Keratinocyte (primary cell): ENCODE measurements at regions not wholly inside any gene's neighbourhood (a gene's known extent, or its start where the extent isn't known, plus 50 kb on each side); places are given as distances from the start of the nearest gene placed in this dataset.

Experiments used
- CTCF ChIP-seq, 3 experiments: IDR thresholded peaks in 1 of 3; conservative IDR thresholded peaks in 1 of 3; optimal IDR thresholded peaks in 1 of 3; 2 replicates in 2 of 3; 3 replicates in 1 of 3; pipeline versions ENCODE3 to v1.5.1; 2011; ENCODE audit warnings: low read length in 3 of 3, mild to moderate bottlenecking in 3 of 3, moderate library complexity in 2 of 3, control low read depth in 1 of 3, inconsistent platforms in 1 of 3; ENCODE audit not compliant: insufficient read depth in 2 of 3; ENCODE audit errors: extremely low read depth in 1 of 3
- EZH2 ChIP-seq: IDR thresholded peaks from one replicate; pipeline ENCODE4 v1.6.1; 2012; ENCODE audit warnings: inconsistent platforms, mild to moderate bottlenecking, low read length, moderate library complexity

- TF ChIP-seq CTCF (optimal IDR thresholded peaks at IDR 0.05 in 1 of 3, IDR thresholded peaks at IDR 0.05 in 1 of 3, conservative IDR thresholded peaks at IDR 0.05 in 1 of 3; ENCODE audit: extremely low read depth in 1 of 3, insufficient read depth in 2 of 3, low read length in 3 of 3) (peak in 2 of 3 experiments; percentile 19 to 27), EZH2 (no peak)
These were observed 163.6 kb upstream of the CENPW start for GRCh38 chr6:126176282-126176681.
